GM13977 (cell line): ENCODE measurements at regions not wholly inside any gene's neighbourhood (a gene's known extent, or its start where the extent isn't known, plus 50 kb on each side); places are given as distances from the start of the nearest gene placed in this dataset.

Source experiments
- DNase-seq: peaks from one replicate; pipeline ENCODE4 v3.0.0; 2012; ENCODE audit warnings: low spot score
- CTCF ChIP-seq: IDR thresholded peaks from 2 replicates; pipeline ENCODE4 v1.5.1; 2012; ENCODE audit warnings: mild to moderate bottlenecking, control low read depth; ENCODE audit not compliant: insufficient read depth; ENCODE audit errors: extremely low read depth, missing control alignments
- in situ Hi-C: fragments of 300-500 bp; cut with MboI; formaldehyde crosslinking; loops from one replicate; pipeline ENCODE4 v1.12.0; 2022; ENCODE audit warnings: low sequenced_read_pairs, low pct_unique_long_range_greater_than_20kb, mixed read lengths, inconsistent platforms; ENCODE audit not compliant: unreplicated experiment

- no peak for DNase-seq
- in situ Hi-C loops = no loop called here
- no peak for TF ChIP-seq CTCF
Measured at GRCh38 chr1:188237573-188238348, 1409.0 kb downstream of the PLA2G4A start.

- in situ Hi-C loops = no loop called here
Measured at GRCh38 chr1:188240772-188241406, 1412.1 kb downstream of the PLA2G4A start.

GRCh38 chr1:188241629-188242028, 1412.9 kb downstream of the PLA2G4A start:
- in situ Hi-C loops = no loop called here
- DNase-seq = no peak
- no peak for TF ChIP-seq CTCF

More at GRCh38 chr1:188240772-188241406, 1412.1 kb downstream of the PLA2G4A start:
- no peak for TF ChIP-seq CTCF
- DNase-seq = no peak

- no peak for TF ChIP-seq CTCF
- in situ Hi-C loops = no loop called here
- DNase-seq = no peak
Measured at GRCh38 chr1:188243456-188243855, 1414.7 kb downstream of the PLA2G4A start.

GRCh38 chr1:188244681-188245080, 1415.9 kb downstream of the PLA2G4A start:
- no peak for DNase-seq
- TF ChIP-seq CTCF = no peak
- in situ Hi-C loops = no loop called here

- no peak for TF ChIP-seq CTCF
- in situ Hi-C loops = no loop called here
- no peak for DNase-seq
Measured at GRCh38 chr1:188247255-188247654, 1418.5 kb downstream of the PLA2G4A start.
